NCI-H2081 (cell line): ENCODE measurements at regions not wholly inside any gene's neighbourhood (a gene's known extent, or its start where the extent isn't known, plus 50 kb on each side); places are given as distances from the start of the nearest gene placed in this dataset.

Source experiments
- DNase-seq, 2 experiments: peaks; one replicate each; lab custom pipeline; 2025; lab: John Stamatoyannopoulos, UW

GRCh38 chr6:55642366-55642765 lies 63.4 kb upstream of the HMGCLL1 start:
- DNase-seq = no peak

GRCh38 chr6:55636406-55637102 lies 57.6 kb upstream of the HMGCLL1 start:
- peak; percentile 38 to 81 for DNase-seq

DNA sequence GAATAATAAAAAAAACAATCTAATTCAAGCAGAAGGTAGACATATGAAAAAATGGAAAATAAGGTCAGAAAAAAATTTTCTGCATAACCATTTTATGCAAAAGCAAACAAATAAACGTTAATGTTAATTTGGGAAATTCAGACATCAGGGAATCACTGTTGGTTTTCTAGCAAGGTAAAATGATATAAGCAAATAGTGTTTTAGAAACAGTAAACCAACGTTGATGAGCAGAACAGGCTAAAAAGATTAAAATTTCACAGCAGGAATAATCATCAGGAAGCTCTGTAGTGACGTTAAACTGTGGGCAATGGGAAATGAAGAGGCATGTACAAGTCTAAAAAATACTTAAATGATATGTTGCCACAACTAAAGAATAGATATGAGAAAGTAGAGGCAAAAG lies 54.5 kb upstream of the HMGCLL1 start:
- DNase-seq = no peak

GRCh38 chr6:55632953-55633352 lies 54.0 kb upstream of the HMGCLL1 start:
- no peak for DNase-seq
